T-helper 2 cell treated with Interferon-gamma antibody and Interleukin-4, amounts not matched to agents 5 μg/mL and 100 μg/mL, for 36 hours (primary cell): ENCODE measurements at regions not wholly inside any gene's neighbourhood (a gene's known extent, or its start where the extent isn't known, plus 50 kb on each side); places are given as distances from the start of the nearest gene placed in this dataset.

Source experiments
- DNase-seq: peaks from one replicate; pipeline ENCODE4 v3.0.0; 2021; ENCODE audit warnings: low spot score
- H3K27ac Mint-ChIP-seq: one replicate; pipeline ENCODE4 v1.8.0; 2021; ENCODE audit warnings: mild to moderate bottlenecking, mixed read lengths
- H3K27me3 Mint-ChIP-seq: one replicate; pipeline ENCODE4 v1.8.0; 2021; ENCODE audit warnings: low read depth, mixed read lengths
- H3K36me3 Mint-ChIP-seq: one replicate; pipeline ENCODE4 v1.8.0; 2021; ENCODE audit warnings: low read depth, mixed read lengths
- H3K4me1 Mint-ChIP-seq: one replicate; pipeline ENCODE4 v1.8.0; 2021; ENCODE audit warnings: low read depth, mixed read lengths
- H3K4me3 Mint-ChIP-seq: one replicate; pipeline ENCODE4 v1.8.0; 2022; ENCODE audit warnings: mild to moderate bottlenecking, moderate library complexity, mixed read lengths
- H3K9me3 Mint-ChIP-seq: one replicate; pipeline ENCODE4 v1.8.0; 2021; ENCODE audit warnings: mixed read lengths

DNA sequence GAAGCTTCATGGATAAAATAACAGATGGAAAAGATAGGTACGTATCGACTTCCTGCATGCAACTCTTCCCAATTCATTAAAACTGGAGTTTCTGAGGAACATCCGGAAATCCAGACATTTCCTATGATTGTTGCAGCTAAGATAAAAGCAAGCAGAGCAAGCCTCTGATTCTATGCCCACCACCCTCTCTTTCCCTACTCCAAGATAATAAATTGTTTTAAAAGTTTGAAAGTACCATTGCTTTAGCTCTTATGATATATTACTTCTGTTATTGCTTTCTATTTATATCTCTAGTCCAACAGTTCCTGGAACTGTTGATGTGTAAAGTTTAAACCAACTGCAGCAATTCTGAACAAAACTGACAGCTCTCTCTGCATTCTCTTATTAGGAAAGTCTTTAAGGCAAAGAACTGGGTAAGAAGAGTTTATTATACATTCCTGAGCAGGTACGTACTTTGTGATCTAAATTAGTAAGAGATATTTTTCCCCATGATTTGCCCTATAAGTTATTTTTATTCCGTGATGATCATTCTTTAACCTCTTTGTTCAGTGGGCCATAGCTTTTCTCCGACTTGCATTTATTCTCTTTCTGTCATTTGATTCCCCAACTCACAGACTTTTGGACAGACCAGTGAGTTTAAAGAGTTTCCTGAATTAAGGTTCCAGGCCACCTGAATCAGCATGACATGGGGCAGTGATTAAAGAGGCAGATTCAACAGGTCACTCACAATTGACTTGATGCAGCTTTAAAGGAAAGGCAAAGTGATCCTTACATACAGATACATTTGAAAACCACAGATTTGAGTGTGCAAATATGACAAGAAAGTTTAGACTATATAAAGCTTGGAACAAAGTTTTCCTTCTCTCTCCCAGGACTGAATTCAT is 94.2 kb upstream of the THRB start:
- no peaks in the 10 kb centered on the region for H3K9me3 Mint-ChIP-seq
- no peak for DNase-seq

DNA sequence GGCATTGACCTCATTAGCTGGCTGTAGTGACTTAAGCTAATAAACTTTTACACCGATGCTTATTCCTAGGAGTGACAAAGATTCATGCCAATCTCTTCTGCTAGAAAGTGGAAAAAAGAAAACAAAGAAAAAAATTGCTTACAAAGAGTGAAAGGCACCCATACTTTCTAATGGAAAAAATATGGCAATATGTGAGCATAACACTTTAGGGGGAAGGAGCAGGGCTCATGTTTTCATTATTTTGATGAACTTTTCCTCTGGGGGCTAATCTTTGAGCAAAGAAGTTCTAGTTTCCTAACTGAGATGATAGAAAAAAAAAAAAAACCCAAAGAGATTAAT is 94.8 kb upstream of the THRB start:
- Mint-ChIP-seq H3K4me3 (no peak overlapping the region), H3K36me3 (no peaks in the 10 kb centered on the region), H3K27ac (no peak overlapping the region), H3K4me1 (no peaks in the 10 kb centered on the region), H3K9me3 (no peaks in the 10 kb centered on the region), H3K27me3 (no peaks in the 10 kb centered on the region)
- DNase-seq, result no peak

More for the DNA sequence above, 94.2 kb upstream of the THRB start:
- no peaks in the 10 kb centered on the region for H3K4me1 Mint-ChIP-seq
- no peaks in the 10 kb centered on the region for H3K36me3 Mint-ChIP-seq
- no peak overlapping the region for H3K27ac Mint-ChIP-seq
- no peak overlapping the region for H3K4me3 Mint-ChIP-seq
- no peaks in the 10 kb centered on the region for H3K27me3 Mint-ChIP-seq

DNA sequence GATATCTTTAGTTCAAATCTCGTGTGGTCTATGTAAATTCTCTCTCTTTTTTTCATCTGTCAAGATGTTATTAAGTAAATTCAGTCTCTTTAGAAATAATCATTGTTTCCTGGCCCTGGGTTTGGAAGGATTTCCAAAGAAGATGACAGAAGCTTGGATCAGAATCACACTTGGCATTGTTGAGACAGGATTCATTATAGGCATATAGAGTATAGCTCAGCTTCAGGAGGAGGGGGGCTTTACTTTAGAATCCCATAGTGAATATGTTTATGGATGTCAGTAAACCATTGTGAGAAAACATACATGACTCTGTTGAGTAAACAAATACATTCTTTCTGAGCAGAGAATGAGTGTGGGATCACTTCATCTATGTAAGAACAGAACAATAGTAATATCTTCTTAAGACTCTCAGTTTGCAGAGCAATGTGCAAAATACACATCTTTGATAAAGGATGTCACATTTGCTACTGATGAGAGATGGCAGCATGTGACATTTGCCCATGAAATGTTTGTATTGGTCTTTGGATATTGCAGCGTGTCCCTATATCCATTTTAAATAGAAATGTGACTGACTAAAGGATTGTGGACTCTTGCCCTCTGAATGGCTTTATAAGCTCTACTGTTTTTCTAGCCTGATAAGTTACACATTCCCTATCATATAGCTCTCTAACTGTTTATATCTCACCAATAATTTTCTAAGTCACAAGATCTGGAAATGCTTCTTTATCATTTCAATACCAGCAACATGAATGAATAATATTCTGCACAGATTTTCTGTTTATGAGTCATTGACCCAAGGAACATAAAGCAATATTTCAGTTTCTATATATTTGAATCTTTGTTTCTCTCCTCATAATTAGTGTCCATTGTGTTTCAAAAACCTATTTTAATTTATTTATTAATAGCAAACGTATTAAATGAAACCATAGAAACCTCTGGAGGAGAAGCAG is 95.6 kb upstream of the THRB start:
- H3K4me3 Mint-ChIP-seq, result no peak overlapping the region
- no peak overlapping the region for H3K27ac Mint-ChIP-seq
- no peaks in the 10 kb centered on the region for H3K36me3 Mint-ChIP-seq
- no peaks in the 10 kb centered on the region for H3K4me1 Mint-ChIP-seq
- no peaks in the 10 kb centered on the region for H3K27me3 Mint-ChIP-seq
- no peak for DNase-seq
- no peaks in the 10 kb centered on the region for H3K9me3 Mint-ChIP-seq

DNA sequence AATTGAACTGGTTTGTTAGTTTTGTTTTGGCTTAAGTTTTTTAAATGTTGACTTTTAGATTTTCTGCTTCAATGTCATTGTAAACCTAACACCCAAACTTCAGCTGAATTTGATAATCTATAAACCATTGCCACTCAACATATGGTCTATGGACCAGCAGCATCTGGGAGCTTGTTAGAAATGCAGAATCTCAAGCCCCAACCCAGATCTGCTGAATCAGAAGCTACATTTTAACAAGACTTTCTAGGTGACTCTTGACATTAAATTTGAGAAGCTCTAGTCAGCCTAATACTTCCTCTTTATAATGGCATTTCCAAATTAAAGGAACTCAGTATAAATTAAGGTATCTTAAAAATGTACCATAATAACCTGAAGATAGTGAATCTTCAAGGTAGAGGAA is 96.5 kb upstream of the THRB start:
- Mint-ChIP-seq H3K27ac (no peak overlapping the region), H3K4me1 (no peaks in the 10 kb centered on the region), H3K4me3 (no peak overlapping the region), H3K9me3 (no peaks in the 10 kb centered on the region), H3K27me3 (no peaks in the 10 kb centered on the region), H3K36me3 (no peaks in the 10 kb centered on the region)
- DNase-seq, result no peak

DNA sequence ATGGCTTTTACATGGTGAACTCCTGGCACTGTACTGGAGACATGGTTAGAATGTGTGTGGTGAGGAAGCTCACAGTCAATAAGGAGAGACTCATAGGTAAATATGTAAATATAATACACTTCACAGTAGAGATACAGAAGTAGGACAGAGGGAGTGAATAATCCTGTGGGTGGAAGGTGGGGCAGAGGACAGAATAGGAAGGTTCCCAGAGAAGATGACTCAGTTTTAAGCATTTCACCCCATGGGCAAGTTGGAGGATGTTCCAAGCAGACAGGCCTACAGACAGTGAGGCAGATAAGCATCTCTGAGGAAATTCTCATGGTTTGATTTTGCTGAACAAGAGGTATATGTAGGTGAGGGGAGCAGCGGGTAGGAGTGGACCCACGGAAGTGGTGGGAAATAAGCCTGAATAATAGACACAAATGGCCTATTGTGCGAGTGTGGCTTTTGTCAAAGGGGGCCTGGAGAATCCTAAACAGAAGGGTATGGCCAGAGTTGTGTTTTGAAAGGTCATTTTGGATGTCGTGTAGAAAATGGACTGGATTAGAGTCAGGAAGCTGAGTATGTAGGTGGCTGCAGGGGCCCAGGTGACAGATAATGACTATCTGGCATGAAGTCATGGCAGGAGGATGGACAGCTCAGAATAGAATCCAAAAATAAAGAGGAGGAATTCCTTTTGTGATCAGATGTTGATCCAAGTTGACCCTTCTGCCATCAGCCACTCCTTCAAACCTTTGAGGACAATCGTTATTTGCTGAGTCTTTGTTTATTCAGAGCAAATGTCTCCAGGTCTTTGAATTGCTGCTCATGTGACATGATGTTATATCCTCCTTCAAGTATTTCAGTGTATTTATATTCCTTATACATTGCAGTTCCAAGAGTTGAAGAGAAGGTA is 97.3 kb upstream of the THRB start:
- Mint-ChIP-seq H3K27me3 (no peaks in the 10 kb centered on the region), H3K4me3 (no peak overlapping the region), H3K36me3 (no peaks in the 10 kb centered on the region), H3K4me1 (no peaks in the 10 kb centered on the region), H3K9me3 (no peaks in the 10 kb centered on the region), H3K27ac (no peak overlapping the region)
- DNase-seq, result no peak

DNA sequence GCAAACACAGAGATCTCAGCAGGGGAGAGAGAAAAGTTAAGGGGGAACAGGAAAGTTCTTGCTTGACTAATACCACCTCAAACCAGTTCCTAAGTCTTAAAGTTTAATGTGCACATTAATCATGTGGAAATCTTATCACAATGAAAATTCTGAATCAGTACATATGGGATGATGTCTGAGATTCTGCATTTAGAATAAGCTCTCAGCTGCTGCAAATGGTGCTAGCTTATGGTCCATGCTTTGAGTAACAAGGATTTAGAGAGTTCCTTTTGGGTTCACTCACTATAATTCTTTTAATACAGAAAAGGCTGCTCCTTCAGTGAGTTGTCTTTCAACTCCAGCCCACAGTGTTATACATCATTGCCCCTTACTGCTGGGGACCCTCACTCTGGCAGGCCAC is 99.5 kb upstream of the THRB start:
- no peak overlapping the region for H3K27ac Mint-ChIP-seq
- H3K9me3 Mint-ChIP-seq, result no peaks in the 10 kb centered on the region
- H3K27me3 Mint-ChIP-seq, result no peaks in the 10 kb centered on the region
- no peaks in the 10 kb centered on the region for H3K36me3 Mint-ChIP-seq
- DNase-seq, result no peak
- H3K4me3 Mint-ChIP-seq, result no peak overlapping the region
- no peaks in the 10 kb centered on the region for H3K4me1 Mint-ChIP-seq

DNA sequence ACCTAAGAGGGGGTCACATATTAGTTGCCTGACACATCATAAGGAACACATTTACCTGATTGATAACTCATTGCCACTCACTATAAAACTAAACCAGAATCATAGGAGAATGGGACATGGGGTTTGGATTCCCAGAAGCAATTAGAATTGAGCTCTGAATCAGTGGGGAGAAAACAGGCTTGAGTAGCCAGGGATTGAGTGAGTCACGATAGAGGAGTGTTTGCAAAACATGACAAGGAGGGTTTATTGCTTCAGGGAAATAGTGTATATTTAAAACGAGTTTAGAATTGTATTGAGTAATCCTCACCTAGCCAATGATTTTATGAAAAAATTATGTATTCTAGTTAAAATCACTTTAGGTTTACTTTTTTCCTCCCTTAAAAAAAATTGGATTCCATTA is 101.1 kb upstream of the THRB start:
- H3K36me3 Mint-ChIP-seq, result no peaks in the 10 kb centered on the region
- H3K9me3 Mint-ChIP-seq, result no peaks in the 10 kb centered on the region
- H3K27me3 Mint-ChIP-seq, result no peaks in the 10 kb centered on the region
- no peak overlapping the region for H3K27ac Mint-ChIP-seq
- H3K4me3 Mint-ChIP-seq, result no peak overlapping the region
- no peaks in the 10 kb centered on the region for H3K4me1 Mint-ChIP-seq
- DNase-seq, result no peak

DNA sequence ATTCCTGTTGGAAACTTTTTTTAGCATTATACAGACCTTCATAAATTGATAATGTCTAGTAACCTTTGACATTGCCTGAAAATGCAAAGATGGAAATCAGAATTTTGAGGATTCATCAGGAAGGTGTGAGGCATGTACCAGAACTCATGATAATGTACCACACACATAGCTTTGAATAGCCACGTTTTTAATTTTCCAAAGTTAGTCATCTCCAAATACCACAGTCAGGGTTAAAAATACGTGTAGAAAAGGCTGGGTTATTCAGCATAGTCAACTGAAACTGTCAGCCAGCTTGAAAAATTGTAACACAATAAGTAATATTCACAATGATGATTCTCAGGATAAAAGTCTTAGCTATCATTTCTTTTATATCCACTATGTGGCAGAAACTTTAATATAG is 102.0 kb upstream of the THRB start:
- no peaks in the 10 kb centered on the region for H3K9me3 Mint-ChIP-seq
- H3K36me3 Mint-ChIP-seq, result no peaks in the 10 kb centered on the region
- H3K4me3 Mint-ChIP-seq, result no peak overlapping the region
- H3K4me1 Mint-ChIP-seq, result no peaks in the 10 kb centered on the region
- H3K27me3 Mint-ChIP-seq, result no peaks in the 10 kb centered on the region
- no peak overlapping the region for H3K27ac Mint-ChIP-seq
- DNase-seq, result no peak

DNA sequence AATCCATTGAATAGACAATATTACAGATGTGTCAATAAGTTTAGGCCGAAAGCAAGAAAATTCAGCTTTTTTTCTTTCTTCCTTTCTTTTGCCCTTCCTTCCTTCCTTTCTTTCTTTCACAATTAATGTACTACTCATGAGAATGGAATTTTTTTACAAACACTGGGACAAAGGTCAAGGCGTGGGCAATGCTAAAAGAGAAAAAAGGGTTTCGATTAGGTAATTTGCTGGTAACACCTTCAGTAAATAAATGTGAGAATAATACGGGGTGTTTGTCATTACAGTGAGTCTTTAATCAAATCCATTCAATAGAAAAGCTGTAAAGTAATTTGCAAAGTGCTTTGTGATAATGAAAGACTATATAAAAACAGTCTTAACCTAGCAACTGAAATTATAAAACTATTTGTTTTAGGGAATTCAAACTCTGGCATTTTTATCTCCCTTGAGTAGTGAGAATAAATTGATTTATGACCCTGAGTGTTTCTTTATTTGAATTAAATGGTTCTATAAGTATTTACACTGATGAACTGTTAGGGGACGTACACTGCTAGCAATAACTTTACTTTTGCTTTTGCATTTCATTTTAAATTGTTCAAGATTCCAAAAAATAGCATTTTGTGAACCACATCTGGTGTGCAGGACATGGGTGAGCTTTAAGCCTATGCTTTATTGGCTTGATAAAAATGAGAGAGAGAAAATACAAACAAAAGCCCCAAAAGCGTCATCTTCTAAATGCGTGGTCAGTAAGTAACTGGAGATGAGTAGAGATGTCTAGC is 104.2 kb upstream of the THRB start:
- no peak for DNase-seq

DNA sequence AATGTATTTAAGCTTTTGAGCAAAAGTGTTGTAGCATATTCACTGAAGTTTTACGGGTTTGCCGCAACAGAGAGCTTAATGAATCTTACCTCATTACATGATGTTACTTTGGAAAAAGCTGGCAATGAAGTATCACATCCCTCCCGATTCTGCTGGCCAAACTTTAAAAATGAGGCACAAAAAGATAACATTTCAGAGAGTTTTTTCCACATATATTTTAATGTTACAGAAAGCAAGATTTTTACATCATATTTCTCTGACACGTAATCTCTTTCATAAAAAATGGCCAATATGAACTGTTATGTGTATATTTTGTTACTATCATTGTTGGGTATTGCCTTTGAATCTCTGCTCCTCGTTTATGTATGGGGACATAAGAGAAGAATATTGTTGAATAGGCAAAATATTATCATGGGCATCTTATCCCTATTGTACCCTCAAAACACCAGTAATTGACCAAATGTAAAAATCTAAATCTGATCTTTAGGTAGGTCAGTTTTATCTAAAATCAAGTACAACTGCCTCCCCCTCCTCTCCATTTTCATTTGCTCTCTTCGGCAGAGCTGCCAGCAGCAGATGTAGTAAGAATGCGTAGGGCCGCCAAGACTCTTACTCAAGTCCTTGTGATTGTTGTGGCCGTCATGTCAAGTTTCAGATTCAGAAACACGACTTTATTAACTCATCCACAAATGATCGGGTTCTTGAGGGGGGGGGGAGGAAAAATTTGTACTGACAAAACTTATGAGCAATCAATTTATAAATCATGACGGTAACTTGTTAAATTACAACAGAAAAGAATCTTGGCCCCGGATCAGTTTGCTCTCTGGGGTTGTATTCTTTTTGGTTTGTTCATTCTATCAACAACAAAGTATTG is 106.7 kb upstream of the THRB start:
- Mint-ChIP-seq H3K4me1 (no peaks in the 10 kb centered on the region), H3K27me3 (no peaks in the 10 kb centered on the region), H3K27ac (no peak overlapping the region), H3K9me3 (no peaks in the 10 kb centered on the region), H3K36me3 (no peaks in the 10 kb centered on the region), H3K4me3 (no peak overlapping the region)
- DNase-seq, result no peak

More for the DNA sequence above, 104.2 kb upstream of the THRB start:
- Mint-ChIP-seq H3K36me3 (no peaks in the 10 kb centered on the region), H3K27me3 (no peaks in the 10 kb centered on the region), H3K27ac (no peak overlapping the region), H3K4me3 (no peak overlapping the region), H3K9me3 (no peaks in the 10 kb centered on the region), H3K4me1 (no peaks in the 10 kb centered on the region)

DNA sequence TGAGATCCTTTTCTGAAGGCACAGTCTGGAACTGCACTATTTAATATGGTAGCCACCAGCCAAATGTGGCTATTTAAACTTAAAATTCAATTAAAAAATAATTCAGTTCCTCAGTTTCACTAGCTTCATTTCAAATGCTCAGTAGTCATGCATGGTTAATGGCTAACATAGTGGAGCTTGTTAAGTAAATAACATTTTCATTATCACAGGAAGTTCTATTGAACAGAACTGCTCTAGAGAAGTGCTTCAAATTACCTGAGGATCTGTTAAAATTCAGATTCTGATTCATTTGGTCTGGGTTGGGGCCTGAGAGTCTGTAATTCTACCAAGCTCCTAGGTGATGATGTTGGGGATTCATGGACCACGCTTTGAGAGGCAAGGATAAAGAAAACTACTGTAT is 109.6 kb upstream of the THRB start:
- Mint-ChIP-seq H3K27me3 (no peaks in the 10 kb centered on the region), H3K9me3 (no peaks in the 10 kb centered on the region), H3K27ac (no peak overlapping the region), H3K4me3 (no peak overlapping the region), H3K4me1 (no peaks in the 10 kb centered on the region), H3K36me3 (no peaks in the 10 kb centered on the region)
- no peak for DNase-seq

DNA sequence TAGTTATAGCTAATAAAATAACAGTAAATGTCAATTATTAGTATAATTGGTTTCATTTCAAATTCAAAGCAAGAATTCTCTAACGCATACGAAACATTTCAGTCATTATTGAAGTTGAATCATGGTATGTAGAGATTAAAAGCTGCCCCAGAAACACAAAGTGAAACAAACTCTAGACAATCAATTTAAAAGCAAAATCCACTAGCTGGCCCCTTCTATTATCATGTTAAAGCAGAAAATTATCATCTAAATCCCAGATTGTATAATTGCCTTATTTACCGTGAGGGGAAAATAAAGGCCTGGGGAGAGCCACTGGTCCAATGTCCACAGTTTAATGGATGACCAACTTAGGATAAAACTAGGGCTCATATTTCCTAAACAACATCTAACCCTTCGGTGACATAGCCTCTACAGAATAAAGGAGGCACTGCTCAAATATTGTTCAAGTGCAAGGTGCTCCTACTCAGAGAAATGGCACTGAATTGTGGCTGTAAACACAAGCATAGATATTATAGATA is 110.9 kb upstream of the THRB start:
- Mint-ChIP-seq H3K4me1 (no peaks in the 10 kb centered on the region), H3K27ac (no peak overlapping the region), H3K9me3 (no peaks in the 10 kb centered on the region), H3K27me3 (no peaks in the 10 kb centered on the region), H3K36me3 (no peaks in the 10 kb centered on the region), H3K4me3 (no peak overlapping the region)
- no peak for DNase-seq
